ENCODE measurements at regions not wholly inside any gene's neighbourhood (a gene's known extent, or its start where the extent isn't known, plus 50 kb on each side); places are given as distances from the start of the nearest gene placed in this dataset.

DNA sequence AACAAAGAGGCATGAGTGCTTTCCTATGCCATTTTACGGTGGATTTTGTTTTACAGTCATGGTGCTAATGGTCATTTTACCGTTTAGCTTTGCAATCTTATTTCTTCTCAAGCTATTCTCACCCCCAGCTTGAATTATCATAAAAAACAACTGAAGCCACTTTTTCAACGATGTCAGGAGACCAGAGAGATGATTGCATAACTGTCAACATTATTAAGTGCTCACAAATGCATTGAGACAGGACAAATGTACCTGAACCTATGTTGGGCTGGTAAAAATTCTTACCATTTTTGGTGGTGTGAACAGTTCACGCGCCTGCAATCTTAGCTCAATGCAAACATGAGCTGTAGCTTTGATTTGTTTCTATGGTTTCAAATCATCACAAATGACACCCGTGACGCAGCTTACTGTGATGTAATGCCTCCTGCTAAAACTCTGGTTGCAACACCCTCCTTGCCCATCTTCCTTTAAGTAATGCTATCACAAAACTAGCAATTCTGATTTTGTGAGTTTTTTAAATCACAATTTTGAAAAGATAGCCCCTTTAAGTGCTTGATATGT lies 104.4 kb downstream of the UCHL5 start:
- no peaks in the 10 kb centered on the region for H3K9me2 ChIP-seq (replicated peaks; ENCODE audit: low read depth, low read length)

DNA sequence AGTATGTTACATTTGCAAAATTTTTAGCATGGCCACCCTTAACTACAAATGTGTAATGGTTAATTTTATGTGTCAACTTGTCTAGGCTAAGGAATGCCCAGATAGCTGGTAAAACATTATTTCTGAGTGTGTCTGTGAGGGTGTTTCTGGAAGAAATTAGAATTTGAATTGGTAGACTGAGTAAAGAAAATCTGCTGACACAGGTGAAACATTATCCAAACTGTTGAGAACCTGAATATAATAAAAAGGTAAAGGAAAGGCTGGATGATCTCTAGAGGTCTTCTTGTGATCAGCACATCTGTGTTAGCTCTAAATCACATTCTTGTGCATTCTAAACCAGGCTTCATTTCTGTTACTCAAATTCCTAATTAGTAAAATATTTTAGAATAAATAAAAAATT lies 100.8 kb downstream of the UCHL5 start:
- Histone ChIP-seq H3K36me3 (ENCODE audit: insufficient read depth, low read length) (no peaks in the 10 kb centered on the region), H3K9me2 (replicated peaks; ENCODE audit: low read depth, low read length) (no peaks in the 10 kb centered on the region), H3F3A (ENCODE audit: low read depth) (no peaks in the 10 kb centered on the region), H3K27me3 (ENCODE audit: insufficient read depth, low read length, poor library complexity, severe bottlenecking) (no peaks in the 10 kb centered on the region), H3K4me2 (ENCODE audit: low read depth, low read length, poor library complexity, severe bottlenecking) (no peak overlapping the region), H3K9me3 (ENCODE audit: insufficient read depth, low read depth, low read length) (no peaks in the 10 kb centered on the region), H3K79me2 (ENCODE audit: insufficient read depth, low read length) (no peaks in the 10 kb centered on the region), H2AFZ (ENCODE audit: low read length) (no peak overlapping the region), H4K20me1 (ENCODE audit: insufficient read depth, low read length, poor library complexity, severe bottlenecking) (no peaks in the 10 kb centered on the region), H3K4me1 (ENCODE audit: insufficient read depth, low read length, poor library complexity, severe bottlenecking) (no peaks in the 10 kb centered on the region), H3K9ac (ENCODE audit: low read depth, low read length, poor library complexity, severe bottlenecking) (no peak overlapping the region), H3K4me3 (ENCODE audit: low read length, poor library complexity, severe bottlenecking) (no peak overlapping the region)
- TF ChIP-seq EZH2phosphoT487 (IDR thresholded peaks at IDR 0.05; ENCODE audit: borderline replicate concordance), result no peak
- TF ChIP-seq, protein P1, sequence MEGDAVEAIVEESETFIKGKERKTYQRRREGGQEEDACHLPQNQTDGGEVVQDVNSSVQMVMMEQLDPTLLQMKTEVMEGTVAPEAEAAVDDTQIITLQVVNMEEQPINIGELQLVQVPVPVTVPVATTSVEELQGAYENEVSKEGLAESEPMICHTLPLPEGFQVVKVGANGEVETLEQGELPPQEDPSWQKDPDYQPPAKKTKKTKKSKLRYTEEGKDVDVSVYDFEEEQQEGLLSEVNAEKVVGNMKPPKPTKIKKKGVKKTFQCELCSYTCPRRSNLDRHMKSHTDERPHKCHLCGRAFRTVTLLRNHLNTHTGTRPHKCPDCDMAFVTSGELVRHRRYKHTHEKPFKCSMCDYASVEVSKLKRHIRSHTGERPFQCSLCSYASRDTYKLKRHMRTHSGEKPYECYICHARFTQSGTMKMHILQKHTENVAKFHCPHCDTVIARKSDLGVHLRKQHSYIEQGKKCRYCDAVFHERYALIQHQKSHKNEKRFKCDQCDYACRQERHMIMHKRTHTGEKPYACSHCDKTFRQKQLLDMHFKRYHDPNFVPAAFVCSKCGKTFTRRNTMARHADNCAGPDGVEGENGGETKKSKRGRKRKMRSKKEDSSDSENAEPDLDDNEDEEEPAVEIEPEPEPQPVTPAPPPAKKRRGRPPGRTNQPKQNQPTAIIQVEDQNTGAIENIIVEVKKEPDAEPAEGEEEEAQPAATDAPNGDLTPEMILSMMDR (conservative IDR thresholded peaks at IDR 0.05; ENCODE audit: low read length), result no peak

More for the DNA sequence above, 104.4 kb downstream of the UCHL5 start:
- H3K4me2 ChIP-seq (ENCODE audit: low read depth, low read length, poor library complexity, severe bottlenecking), result no peak overlapping the region
- H3K9me3 ChIP-seq (ENCODE audit: insufficient read depth, low read depth, low read length), result no peaks in the 10 kb centered on the region
- no peak overlapping the region for H2AFZ ChIP-seq (ENCODE audit: low read length)
- H3K36me3 ChIP-seq (ENCODE audit: insufficient read depth, low read length), result no peaks in the 10 kb centered on the region
- H3K79me2 ChIP-seq (ENCODE audit: insufficient read depth, low read length), result no peaks in the 10 kb centered on the region
- no peaks in the 10 kb centered on the region for H4K20me1 ChIP-seq (ENCODE audit: insufficient read depth, low read length, poor library complexity, severe bottlenecking)
- no peaks in the 10 kb centered on the region for H3F3A ChIP-seq (ENCODE audit: low read depth)
- no peak overlapping the region for H3K9ac ChIP-seq (ENCODE audit: low read depth, low read length, poor library complexity, severe bottlenecking)
- H3K4me3 ChIP-seq (ENCODE audit: low read length, poor library complexity, severe bottlenecking), result no peak overlapping the region
- H3K4me1 ChIP-seq (ENCODE audit: insufficient read depth, low read length, poor library complexity, severe bottlenecking), result no peaks in the 10 kb centered on the region
- TF ChIP-seq, protein P1 (conservative IDR thresholded peaks at IDR 0.05; ENCODE audit: low read length), result no peak
- TF ChIP-seq EZH2phosphoT487 (IDR thresholded peaks at IDR 0.05; ENCODE audit: borderline replicate concordance), result no peak
- no peaks in the 10 kb centered on the region for H3K27me3 ChIP-seq (ENCODE audit: insufficient read depth, low read length, poor library complexity, severe bottlenecking)

DNA sequence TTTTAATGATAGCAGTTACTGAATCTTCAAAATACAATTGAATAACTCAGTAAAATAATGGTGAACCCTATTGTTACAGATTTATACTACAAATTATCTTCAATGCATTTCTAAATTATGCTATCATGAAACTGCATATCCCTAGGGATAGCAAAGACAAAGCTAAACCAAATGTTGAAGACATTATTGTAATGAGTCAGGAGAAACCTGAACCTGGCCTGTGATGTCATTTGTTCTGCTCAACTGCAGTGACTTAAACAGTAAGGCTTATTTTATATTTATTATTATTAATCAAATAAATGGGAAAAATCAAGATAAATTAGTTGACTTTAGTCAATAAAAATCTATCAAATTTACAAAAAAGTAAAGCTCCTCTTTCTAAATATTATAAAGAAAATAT lies 100.3 kb downstream of the UCHL5 start:
- H3F3A ChIP-seq (ENCODE audit: low read depth), result no peaks in the 10 kb centered on the region
- no peaks in the 10 kb centered on the region for H3K79me2 ChIP-seq (ENCODE audit: insufficient read depth, low read length)
- no peaks in the 10 kb centered on the region for H3K4me1 ChIP-seq (ENCODE audit: insufficient read depth, low read length, poor library complexity, severe bottlenecking)
- no peaks in the 10 kb centered on the region for H3K27me3 ChIP-seq (ENCODE audit: insufficient read depth, low read length, poor library complexity, severe bottlenecking)
- no peak for TF ChIP-seq EZH2phosphoT487 (IDR thresholded peaks at IDR 0.05; ENCODE audit: borderline replicate concordance)
- TF ChIP-seq, protein P1 (conservative IDR thresholded peaks at IDR 0.05; ENCODE audit: low read length), result no peak
- H3K9me2 ChIP-seq (replicated peaks; ENCODE audit: low read depth, low read length), result no peaks in the 10 kb centered on the region
- no peak overlapping the region for H3K9ac ChIP-seq (ENCODE audit: low read depth, low read length, poor library complexity, severe bottlenecking)
- H3K36me3 ChIP-seq (ENCODE audit: insufficient read depth, low read length), result no peaks in the 10 kb centered on the region
- H3K4me3 ChIP-seq (ENCODE audit: low read length, poor library complexity, severe bottlenecking), result no peak overlapping the region
- H2AFZ ChIP-seq (ENCODE audit: low read length), result no peak overlapping the region
- no peak overlapping the region for H3K4me2 ChIP-seq (ENCODE audit: low read depth, low read length, poor library complexity, severe bottlenecking)
- no peaks in the 10 kb centered on the region for H4K20me1 ChIP-seq (ENCODE audit: insufficient read depth, low read length, poor library complexity, severe bottlenecking)
- H3K9me3 ChIP-seq (ENCODE audit: insufficient read depth, low read depth, low read length), result no peaks in the 10 kb centered on the region

All from Loucy (cell line).